BJ (cell line): ENCODE measurements at regions not wholly inside any gene's neighbourhood (a gene's known extent, or its start where the extent isn't known, plus 50 kb on each side); places are given as distances from the start of the nearest gene placed in this dataset.
"Not testable (repeated sequence)": the region's sequence is repeated elsewhere in the genome, so short reads cannot be mapped to it uniquely, and the experiment has no call there.

Source experiments
- CTCF ChIA-PET: fragments of 350-600 bp; formaldehyde crosslinking; extraction: SDS; loops from one replicate; lab custom pipeline; 2021; ENCODE audit warnings: antibody characterized with exemption, inconsistent platforms; lab: Yijun Ruan, JAX
- POLR2A ChIA-PET: fragments of 300-600 bp; sonication (Branson Sonifier 250); formaldehyde crosslinking; extraction: SDS; loops from one replicate; lab custom pipeline; 2021; ENCODE audit warnings: antibody characterized with exemption; lab: Charles Lee
- DNase-seq: peaks from one replicate; pipeline ENCODE4 v3.0.0-alpha.2; 2011; ENCODE audit warnings: low read depth
- H3K27me3 ChIP-seq: 2 replicates; pipeline ENCODE4 v1.6.0; 2011; ENCODE audit warnings: low read length; ENCODE audit not compliant: control insufficient read depth, insufficient read depth
- H3K36me3 ChIP-seq: 2 replicates; pipeline ENCODE4 v1.5.1; 2011; ENCODE audit warnings: low read length; ENCODE audit not compliant: control insufficient read depth, insufficient read depth
- H3K4me3 ChIP-seq: 2 replicates; pipeline ENCODE4 v1.5.1; 2011; ENCODE audit warnings: low read depth, mild to moderate bottlenecking, control low read depth, low read length
- CTCF ChIP-seq: IDR thresholded peaks from 2 replicates; pipeline ENCODE4 v1.5.1; 2011; ENCODE audit warnings: low read depth, mild to moderate bottlenecking, control low read depth, inconsistent platforms, low read length, moderate library complexity; ENCODE audit not compliant: insufficient read depth

GRCh38 chr15:21271566-21271965 lies 168.7 kb downstream of the POTEB3 start:
- TF ChIP-seq CTCF, result no peak
- ChIA-PET POLR2A (no interaction called here), CTCF (no interaction called here)
- no peaks in the 10 kb centered on the region for H3K36me3 ChIP-seq
- DNase-seq, result no peak
- H3K4me3 ChIP-seq, result no peak overlapping the region
- H3K27me3 ChIP-seq, result no peaks in the 10 kb centered on the region

DNA sequence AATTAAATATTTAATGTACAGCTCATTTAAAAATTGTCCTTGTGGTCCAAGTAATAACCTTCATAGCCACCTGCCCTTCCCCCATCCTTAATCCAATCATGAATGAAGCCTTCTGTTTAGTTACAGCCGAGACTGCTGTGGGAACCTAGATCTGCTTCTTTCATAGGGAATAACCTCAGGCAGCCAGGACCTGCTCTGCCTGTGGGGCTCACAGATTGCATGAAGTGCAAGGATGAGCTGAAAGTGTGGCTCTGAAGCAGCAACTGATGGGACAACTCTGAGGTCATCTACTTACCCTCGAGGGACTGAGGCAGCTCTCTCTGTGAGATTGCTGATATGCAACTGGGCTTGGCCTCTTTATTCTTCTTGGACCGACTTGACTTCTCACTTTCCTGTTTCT lies 169.8 kb downstream of the POTEB3 start:
- Histone ChIP-seq H3K36me3 (no peaks in the 10 kb centered on the region), H3K4me3 (no peak overlapping the region), H3K27me3 (no peaks in the 10 kb centered on the region)
- TF ChIP-seq CTCF, result no peak
- ChIA-PET CTCF (no interaction called here), POLR2A (no interaction called here)
- DNase-seq, result no peak

DNA sequence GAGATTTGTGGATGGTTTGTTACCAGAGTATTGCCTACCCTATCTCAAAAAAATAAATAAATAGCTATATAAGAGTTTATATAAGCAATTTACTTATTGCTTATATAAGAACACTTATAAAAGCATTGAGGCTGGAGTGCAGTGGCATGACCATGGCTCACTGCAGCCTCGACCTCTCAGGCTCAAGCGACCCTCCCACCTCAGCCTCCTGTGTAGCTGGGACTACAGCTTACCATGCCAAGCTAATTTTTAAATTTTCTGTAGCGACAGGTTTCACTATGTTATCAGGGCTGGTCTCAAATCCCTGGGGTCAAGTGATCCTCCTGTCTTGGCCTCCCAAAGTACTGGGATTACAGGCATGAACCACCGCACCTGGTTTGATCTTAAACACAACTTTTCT lies 170.6 kb downstream of the POTEB3 start:
- H3K4me3 ChIP-seq, DNase-seq, CTCF ChIA-PET, POLR2A ChIA-PET, H3K36me3 ChIP-seq, H3K27me3 ChIP-seq: not testable (repeated sequence)

GRCh38 chr15:21269121-21269520 lies 171.2 kb downstream of the POTEB3 start:
- Histone ChIP-seq H3K27me3 (no peaks in the 10 kb centered on the region), H3K4me3 (no peak overlapping the region), H3K36me3 (no peaks in the 10 kb centered on the region)
- ChIA-PET POLR2A (no interaction called here), CTCF (no interaction called here)
- no peak for DNase-seq
- TF ChIP-seq CTCF, result no peak

DNA sequence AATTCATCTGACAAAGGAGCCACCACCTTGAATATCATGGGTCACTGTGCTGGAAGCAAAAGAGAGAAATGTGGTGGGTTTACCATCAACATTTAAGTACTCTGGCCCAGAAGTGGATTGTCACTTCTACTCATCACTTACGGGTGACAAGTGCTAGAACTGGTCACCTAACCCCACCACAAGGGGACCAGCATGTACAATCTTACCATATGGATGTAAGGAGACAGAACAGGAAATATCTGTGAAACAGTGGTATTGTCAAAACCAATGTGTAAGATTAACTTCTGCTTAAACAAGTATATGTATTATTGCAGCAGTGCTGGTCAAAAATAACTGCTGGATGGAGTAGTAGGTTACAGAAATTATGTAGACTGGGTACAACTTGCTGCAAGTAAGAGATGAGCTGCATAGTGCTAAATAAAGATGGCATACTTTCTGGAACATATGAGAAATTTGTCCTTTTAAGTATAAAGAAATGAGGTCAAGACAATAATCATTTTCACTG lies 171.8 kb downstream of the POTEB3 start:
- no peak for TF ChIP-seq CTCF
- H3K4me3 ChIP-seq, result no peak overlapping the region
- H3K27me3 ChIP-seq, result no peaks in the 10 kb centered on the region
- POLR2A ChIA-PET, result no interaction called here
- no peak for DNase-seq
- CTCF ChIA-PET, result no interaction called here
- H3K36me3 ChIP-seq, result no peaks in the 10 kb centered on the region

GRCh38 chr15:21267671-21268395 lies 172.5 kb downstream of the POTEB3 start:
- DNase-seq, result no peak
- Histone ChIP-seq H3K27me3 (no peaks in the 10 kb centered on the region), H3K4me3 (no peak overlapping the region), H3K36me3 (no peaks in the 10 kb centered on the region)
- ChIA-PET POLR2A (no interaction called here), CTCF (no interaction called here)
- TF ChIP-seq CTCF, result no peak
